ENCODE measurements at regions not wholly inside any gene's neighbourhood (a gene's known extent, or its start where the extent isn't known, plus 50 kb on each side); places are given as distances from the start of the nearest gene placed in this dataset.

DNA sequence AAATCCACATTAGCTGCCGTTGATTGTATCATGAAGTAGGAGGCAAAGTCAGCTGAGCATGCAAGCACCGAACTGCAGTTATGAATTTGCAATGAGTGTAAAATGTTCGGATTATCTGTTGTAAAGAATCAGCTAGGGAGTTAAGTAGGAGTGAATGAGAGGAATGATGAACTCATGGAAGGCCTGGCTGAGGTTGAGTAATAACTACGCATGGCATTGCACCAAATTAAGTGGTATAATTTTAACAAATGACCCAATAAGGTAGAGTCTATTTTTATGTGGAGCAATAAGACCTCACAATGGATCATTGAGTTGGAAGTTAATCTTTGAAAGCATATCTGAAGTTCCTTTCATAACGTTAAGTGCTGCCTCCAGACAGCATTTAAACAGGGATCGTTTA lies 288.2 kb upstream of the CHST9 start:
- DNase-seq (ENCODE audit: low spot score) = no peak

GRCh38 chr18:27467073-27467472 lies 282.0 kb upstream of the CHST9 start:
- no peak for DNase-seq (ENCODE audit: low spot score)

- DNase-seq (ENCODE audit: low spot score) = no peak
These were observed 276.8 kb upstream of the CHST9 start for GRCh38 chr18:27461957-27462356.

GRCh38 chr18:27449104-27449503 lies 264.0 kb upstream of the CHST9 start:
- DNase-seq (ENCODE audit: low spot score) = no peak

- no peak for DNase-seq (ENCODE audit: low spot score)
These were observed 262.8 kb upstream of the CHST9 start for GRCh38 chr18:27447930-27448329.

DNA sequence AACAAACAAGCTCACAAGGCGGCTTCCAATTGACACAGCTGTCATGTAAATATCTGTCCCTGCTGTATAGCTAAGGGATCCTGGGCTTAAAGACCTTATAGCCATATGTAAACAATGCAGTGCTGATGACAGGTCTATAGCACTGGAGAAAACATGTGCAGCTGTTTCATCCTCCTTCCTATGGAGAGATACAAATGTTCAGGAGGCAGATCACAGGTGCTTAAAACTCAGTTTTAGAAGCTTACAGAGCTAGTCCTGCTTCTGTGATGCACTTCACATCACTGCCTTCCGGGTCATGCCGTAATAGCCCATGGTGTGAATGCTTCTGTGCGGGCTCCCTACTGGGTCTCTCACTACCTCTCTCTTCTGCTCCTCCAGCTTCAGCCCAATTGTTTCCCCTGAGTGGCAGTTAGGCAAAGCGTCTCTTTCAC lies 262.4 kb upstream of the CHST9 start:
- no peak for DNase-seq (ENCODE audit: low spot score)

DNA sequence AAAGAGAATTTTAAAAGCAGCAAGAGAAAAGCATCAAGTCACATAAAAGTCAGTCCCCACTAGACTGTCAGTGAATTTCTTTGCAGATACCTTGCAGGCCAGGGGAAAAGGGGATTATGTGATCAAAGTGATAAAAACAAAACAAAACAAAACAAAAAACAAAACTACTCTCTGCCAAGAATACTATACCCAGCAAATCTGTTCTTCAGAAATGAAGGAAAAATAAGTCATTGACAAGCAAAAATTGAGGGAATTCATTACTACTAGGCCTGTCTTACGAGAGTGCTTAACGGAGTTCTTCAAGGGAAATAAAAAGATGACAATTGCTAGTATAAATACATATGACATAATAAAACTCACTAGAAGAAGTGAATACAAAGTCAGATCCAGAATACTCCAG lies 245.5 kb upstream of the CHST9 start:
- DNase-seq (ENCODE audit: low spot score) = no peak

GRCh38 chr18:27428716-27429475 lies 243.8 kb upstream of the CHST9 start:
- DNase-seq (ENCODE audit: low spot score) = no peak

GRCh38 chr18:27428120-27428519 lies 243.0 kb upstream of the CHST9 start:
- DNase-seq (ENCODE audit: low spot score) = no peak

DNA sequence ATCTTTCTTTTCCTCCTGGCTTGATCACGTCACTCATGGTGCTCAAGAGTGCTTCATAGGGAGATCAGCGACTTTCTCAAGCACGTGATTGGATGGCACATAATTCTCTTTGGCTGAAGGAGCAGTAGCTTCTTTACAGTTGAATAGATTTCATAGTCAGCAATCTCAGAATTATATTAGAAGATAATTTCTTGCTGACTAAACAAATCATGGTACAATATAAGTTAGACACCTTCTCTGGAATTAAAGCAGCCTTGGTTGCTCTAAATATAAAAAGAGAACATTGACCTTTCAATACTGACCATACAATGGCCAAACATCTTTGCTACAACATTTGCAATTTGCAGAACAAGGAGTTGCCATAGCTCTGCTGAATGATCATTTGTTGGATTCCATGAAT lies 238.5 kb upstream of the CHST9 start:
- DNase-seq (ENCODE audit: low spot score) = no peak

DNA sequence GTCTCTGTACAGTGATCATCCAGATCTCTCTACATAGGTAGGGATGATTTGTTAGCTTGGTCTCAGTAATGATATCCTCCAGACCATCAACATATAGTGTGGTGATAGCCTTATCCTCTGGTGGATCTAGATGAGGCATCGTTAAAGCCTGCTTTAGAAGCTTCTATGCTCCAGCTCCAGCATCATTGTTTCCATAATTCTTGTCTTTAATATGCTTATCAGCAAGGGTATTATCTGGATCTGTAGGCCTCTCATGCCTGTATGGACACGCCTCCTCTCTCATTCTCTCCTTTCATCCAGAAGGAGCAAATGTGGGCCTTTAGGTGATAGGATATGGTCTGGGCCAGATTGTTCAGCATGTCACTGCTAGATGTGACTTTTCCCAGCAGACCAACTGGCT lies 234.5 kb upstream of the CHST9 start:
- DNase-seq (ENCODE audit: low spot score) = no peak

- DNase-seq (ENCODE audit: low spot score) = no peak
These were observed 230.4 kb upstream of the CHST9 start for GRCh38 chr18:27415495-27415894.

DNA sequence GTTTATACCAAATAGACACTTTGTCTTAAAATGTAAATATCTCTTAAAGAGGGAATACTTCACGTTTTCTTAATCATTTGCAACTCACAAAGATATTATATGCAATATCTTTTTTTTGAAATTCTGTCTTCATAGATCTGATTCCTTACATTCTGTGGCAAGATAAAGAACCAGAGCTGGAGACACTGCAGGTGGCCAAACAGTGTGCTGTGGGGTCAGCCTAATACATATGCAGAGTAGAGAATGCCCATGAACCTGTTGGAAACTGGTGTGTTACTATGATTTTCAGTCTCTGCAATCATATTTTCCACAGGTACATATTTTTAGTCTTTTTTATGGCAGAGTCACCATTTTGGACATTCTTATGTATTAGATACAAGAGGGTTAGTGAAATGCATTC lies 229.6 kb upstream of the CHST9 start:
- DNase-seq (ENCODE audit: low spot score) = no peak

DNA sequence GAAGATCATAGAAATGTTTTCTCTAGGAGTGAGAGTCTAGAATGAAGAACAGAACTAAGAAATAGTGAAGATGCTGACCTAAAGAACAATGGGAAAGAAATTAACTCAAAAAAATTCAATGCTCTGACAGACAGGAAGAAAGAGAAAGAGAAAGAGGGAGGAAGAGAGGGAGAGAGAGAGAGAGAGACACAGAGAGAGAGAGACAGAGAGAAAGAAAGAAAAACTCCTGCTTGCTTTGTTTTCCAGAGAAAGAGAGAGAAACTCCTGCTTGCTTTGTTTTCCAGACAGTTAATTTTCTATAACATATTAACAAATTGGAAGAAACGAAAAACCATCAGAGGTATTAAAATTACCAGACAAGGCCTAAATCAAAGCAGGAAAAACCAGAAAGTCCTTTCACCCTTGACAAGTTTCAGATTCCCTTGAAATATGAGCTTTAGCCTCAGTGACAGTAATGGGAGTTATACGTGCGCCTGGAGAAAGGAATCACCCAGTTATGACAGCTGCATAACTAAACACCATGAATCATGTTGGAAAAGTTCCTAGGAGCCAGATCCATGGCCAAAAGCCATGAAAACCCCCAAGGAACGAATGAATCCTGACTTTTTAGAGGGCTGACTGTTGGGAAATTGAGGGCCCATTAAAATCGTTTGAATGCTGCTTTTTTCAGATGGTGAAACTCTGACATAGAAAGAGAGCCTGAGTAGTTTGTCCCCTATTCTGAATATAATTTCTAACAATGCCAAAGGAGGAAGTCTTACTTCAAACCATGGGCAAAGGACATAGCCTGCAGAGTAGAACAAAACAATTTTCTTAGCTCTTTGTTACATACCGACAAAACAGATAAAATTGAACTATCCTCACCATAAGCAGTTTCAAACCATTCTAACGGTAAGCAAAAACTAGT lies 228.6 kb upstream of the CHST9 start:
- peak; percentile 19 for DNase-seq (ENCODE audit: low spot score)

DNA sequence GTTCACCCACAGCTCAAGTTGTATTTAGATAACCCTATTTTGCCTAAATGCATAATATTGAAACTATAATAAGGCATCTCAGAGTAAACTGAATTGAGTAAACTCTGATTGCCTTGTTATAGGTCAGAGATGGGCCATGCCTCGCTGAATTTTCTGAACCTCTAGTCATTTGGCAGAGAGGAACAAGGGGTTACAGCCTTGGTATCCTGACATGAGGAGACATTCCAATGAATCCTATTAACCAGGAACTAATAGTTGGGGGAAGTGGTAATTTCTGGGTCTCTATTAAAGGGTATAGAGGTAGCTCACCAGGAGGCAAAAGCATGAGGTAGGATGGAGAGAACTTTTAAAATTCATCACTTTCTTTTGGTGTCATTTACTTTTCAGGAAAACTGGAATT lies 227.4 kb upstream of the CHST9 start:
- no peak for DNase-seq (ENCODE audit: low spot score)

DNA sequence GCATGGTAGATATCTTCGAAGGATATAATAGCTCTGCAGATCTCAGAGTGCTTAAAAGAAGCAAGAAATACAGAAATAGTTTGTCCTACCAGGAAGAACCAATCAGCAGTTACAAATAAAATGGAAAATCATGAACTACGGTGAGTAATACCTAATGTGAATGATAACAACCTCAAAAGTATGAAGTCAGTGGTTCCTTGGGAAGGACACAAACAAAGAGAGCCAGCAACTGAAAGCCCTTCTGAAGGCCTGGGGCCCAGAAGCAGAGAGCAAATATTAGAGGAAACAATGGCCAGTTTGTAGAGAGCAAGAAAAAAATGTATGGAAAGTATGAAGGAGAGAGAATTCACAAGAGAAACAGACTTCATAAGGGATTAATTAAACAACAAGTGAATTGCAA lies 226.8 kb upstream of the CHST9 start:
- no peak for DNase-seq (ENCODE audit: low spot score)

- DNase-seq (ENCODE audit: low spot score) = no peak
These were observed 225.9 kb upstream of the CHST9 start for GRCh38 chr18:27411013-27411412.

GRCh38 chr18:27404855-27405254 lies 219.7 kb upstream of the CHST9 start:
- no peak for DNase-seq (ENCODE audit: low spot score)

DNA sequence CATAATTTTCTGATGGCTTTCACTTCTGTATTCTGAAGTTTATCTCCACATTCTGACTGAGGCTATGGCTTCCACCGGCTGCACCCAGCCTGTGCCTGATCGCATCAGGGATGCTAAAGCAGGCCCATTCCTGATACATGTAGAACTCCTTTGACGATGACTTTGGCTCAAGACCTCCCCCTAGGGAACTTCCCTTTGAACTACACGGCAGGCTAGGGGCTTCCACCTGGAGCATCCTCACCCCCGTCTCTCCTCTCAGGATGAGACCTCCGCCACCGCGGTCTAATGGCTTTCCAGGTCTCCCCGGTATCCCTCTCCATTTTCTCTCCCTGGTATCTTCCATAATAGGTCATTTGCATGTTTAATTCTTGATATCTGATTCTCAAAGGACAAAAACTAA lies 214.9 kb upstream of the CHST9 start:
- DNase-seq (ENCODE audit: low spot score) = no peak

DNA sequence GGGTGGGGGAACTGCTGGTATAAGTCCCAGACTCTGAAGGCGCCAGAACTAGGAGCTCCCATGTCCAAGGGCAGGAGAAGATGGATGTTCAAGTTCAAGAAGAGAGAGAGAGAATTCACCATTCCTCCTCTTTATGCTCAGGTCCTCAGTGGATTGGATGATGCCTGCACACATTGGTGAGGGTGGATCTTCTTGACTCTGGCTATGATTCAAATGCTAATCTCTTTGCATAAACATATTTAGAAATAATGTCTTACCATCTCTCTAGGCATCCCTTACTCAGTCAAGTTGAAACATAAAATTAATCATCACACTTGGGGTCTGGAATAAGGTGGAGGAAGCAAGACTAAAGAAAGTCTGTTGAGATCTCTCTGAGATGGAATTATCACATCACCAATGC lies 210.6 kb upstream of the CHST9 start:
- DNase-seq (ENCODE audit: low spot score) = no peak

GRCh38 chr18:27394687-27395086 lies 209.6 kb upstream of the CHST9 start:
- no peak for DNase-seq (ENCODE audit: low spot score)

DNA sequence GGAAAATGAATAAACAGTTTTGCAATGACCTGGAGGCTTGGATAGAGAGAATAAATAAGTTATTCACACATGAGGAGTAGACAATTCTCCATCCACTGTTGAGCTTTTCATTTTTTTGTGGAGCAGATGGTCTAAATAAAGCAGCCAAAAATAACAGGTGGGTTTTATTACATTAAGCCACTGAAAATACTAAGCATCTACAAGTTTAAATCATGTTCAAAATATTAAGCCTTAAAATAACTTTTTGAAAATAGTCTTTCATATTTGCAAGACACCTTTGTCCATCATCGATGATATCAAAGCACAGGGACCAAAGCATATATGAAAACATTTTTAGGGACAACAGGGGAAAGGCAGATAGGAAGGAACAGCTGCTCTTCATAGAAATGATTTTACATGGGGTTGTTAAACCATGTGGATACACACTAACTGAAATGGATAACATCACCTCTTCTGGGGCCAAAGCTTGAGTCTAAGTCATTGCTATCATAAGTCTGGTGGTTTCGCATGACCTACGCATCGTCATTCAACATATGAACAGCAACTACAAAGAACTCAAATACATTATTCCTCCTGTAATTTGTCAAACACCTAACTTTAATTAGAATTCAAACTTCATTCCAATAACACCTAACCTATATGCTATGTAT lies 197.6 kb upstream of the CHST9 start:
- no peak for DNase-seq (ENCODE audit: low spot score)

Measured in RKO (cell line).